PC-3 (cell line): ENCODE measurements at regions not wholly inside any gene's neighbourhood (a gene's known extent, or its start where the extent isn't known, plus 50 kb on each side); places are given as distances from the start of the nearest gene placed in this dataset.

ENCODE experiments used
- ATAC-seq: fragments of 200-7000 bp; cut with Tn5 transposase; 2 replicates; pipeline ENCODE4 v1.9.1; 2020; ENCODE audit warnings: mild to moderate bottlenecking, moderate library complexity
- BruUV-seq: library from RNA; stranded (reverse); fragments of 400-500 nt; replicated peaks from 2 replicates; lab custom pipeline; 2021; lab: Mats Ljungman, UMichigan
- CTCF ChIA-PET: fragments of 300-600 bp; sonication (Branson Sonifier 250); formaldehyde crosslinking; loops from one replicate; lab custom pipeline; 2022; ENCODE audit warnings: antibody characterized with exemption; lab: Charles Lee
- POLR2A ChIA-PET: fragments of 300-600 bp; sonication (Branson Sonifier 250); formaldehyde crosslinking; loops from one replicate; lab custom pipeline; 2022; ENCODE audit warnings: antibody characterized with exemption; ENCODE audit not compliant: unreplicated experiment; lab: Charles Lee
- DNase-seq: peaks from one replicate; pipeline ENCODE4 v3.0.0-alpha.2; 2015
- H2AFZ ChIP-seq: fragments of 300-600 bp; sonication (generic); 2 replicates; pipeline ENCODE4 v1.6.0; 2016; ENCODE audit warnings: antibody characterized with exemption, low read length
- H3F3A ChIP-seq: fragments of 300-600 bp; sonication (generic); one replicate; pipeline ENCODE4 v1.6.0; 2017; ENCODE audit warnings: antibody characterized with exemption, low read length, control low read depth, mild to moderate bottlenecking; ENCODE audit not compliant: unreplicated experiment
- H3K27ac ChIP-seq: fragments of 300-600 bp; sonication (generic); 2 replicates; pipeline ENCODE4 v1.5.1; 2016; ENCODE audit warnings: mild to moderate bottlenecking, low read length
- H3K27me3 ChIP-seq: fragments of 300-600 bp; sonication (generic); 2 replicates; pipeline ENCODE4 v1.6.1; 2016; ENCODE audit warnings: low read length, mixed read lengths
- H3K36me3 ChIP-seq: fragments of 300-600 bp; sonication (generic); 2 replicates; pipeline ENCODE4 v1.6.1; 2016; ENCODE audit warnings: low read depth, mixed run types, low read length, mixed read lengths
- H3K4me1 ChIP-seq: fragments of 300-600 bp; sonication (generic); 2 replicates; pipeline ENCODE4 v1.5.1; 2016; ENCODE audit warnings: low read length; ENCODE audit not compliant: insufficient read depth
- H3K4me2 ChIP-seq: fragments of 300-600 bp; sonication (generic); 2 replicates; pipeline ENCODE4 v1.6.0; 2016; ENCODE audit warnings: low read length
- H3K4me3 ChIP-seq: fragments of 300-600 bp; sonication (generic); 2 replicates; pipeline ENCODE4 v1.5.1; 2016; ENCODE audit warnings: mild to moderate bottlenecking, low read length, mixed read lengths
- H3K79me2 ChIP-seq: fragments of 300-600 bp; sonication (generic); 2 replicates; pipeline ENCODE4 v1.6.1; 2017; ENCODE audit warnings: low read length, mixed read lengths
- H3K9ac ChIP-seq: fragments of 300-600 bp; sonication (generic); 2 replicates; pipeline ENCODE4 v1.6.0; 2016; ENCODE audit warnings: mild to moderate bottlenecking, low read length
- H3K9me2 ChIP-seq: fragments of 300-600 bp; sonication (generic); replicated peaks from 2 replicates; pipeline ENCODE4 v1.6.1; 2016; ENCODE audit warnings: mixed run types, low read length, mixed read lengths
- H3K9me3 ChIP-seq: fragments of 300-600 bp; sonication (generic); 2 replicates; pipeline ENCODE4 v1.6.1; 2016; ENCODE audit warnings: low read length, mixed read lengths
- H4K20me1 ChIP-seq: fragments of 300-600 bp; sonication (generic); 2 replicates; pipeline ENCODE4 v1.6.1; 2016; ENCODE audit warnings: low read length, mixed read lengths
- EZH2 ChIP-seq: fragments of 300-600 bp; sonication (generic); IDR thresholded peaks from one replicate; pipeline ENCODE4 v1.6.1; 2017; ENCODE audit warnings: antibody characterized with exemption, mild to moderate bottlenecking, low read length; ENCODE audit not compliant: unreplicated experiment
- EZH2phosphoT487 ChIP-seq: fragments of 300-600 bp; sonication (generic); IDR thresholded peaks from 2 replicates; pipeline ENCODE4 v1.6.1; 2018; ENCODE audit warnings: mild to moderate bottlenecking, antibody characterized with exemption, low read length, borderline replicate concordance
- intact Hi-C: fragments of 100-400 bp; cut with micrococcal nuclease; formaldehyde crosslinking; loops from 2 replicates; pipeline ENCODE4 v1.9.0; 2023
- TF ChIP-seq, protein P1 (sequence below): fragments of 300-600 bp; sonication (generic); conservative IDR thresholded peaks from 2 replicates; pipeline ENCODE4 v1.5.1; 2017; ENCODE audit warnings: antibody characterized with exemption, low read depth, mild to moderate bottlenecking, low read length

DNA sequence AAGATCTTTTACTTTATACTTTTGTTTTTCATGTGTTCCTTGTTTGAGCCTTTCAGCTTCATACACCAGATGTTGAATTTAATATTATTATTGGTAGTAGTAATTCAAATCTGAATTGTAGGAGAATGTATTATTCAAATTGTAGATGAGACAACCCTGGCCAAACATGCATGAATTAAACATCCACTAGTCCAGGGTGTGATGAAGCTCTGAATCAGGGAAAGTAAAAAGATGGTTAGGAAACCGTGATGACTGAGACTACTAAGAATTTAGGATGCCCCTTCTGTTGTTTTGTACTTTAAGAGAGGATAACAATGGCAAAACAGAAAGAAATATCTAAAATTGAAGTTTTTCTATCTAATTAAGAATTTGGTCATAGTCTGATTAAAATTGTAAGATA is 227.8 kb upstream of the CDH2 start:
- Histone ChIP-seq H3K27me3 (no peaks in the 10 kb centered on the region), H3K4me1 (no peaks in the 10 kb centered on the region), H3F3A (no peaks in the 10 kb centered on the region), H3K79me2 (no peaks in the 10 kb centered on the region), H3K27ac (no peak overlapping the region), H3K9me3 (no peaks in the 10 kb centered on the region), H3K9ac (no peak overlapping the region), H3K4me2 (no peak overlapping the region), H3K9me2 (no peaks in the 10 kb centered on the region), H3K36me3 (no peaks in the 10 kb centered on the region), H4K20me1 (no peaks in the 10 kb centered on the region), H2AFZ (no peak overlapping the region), H3K4me3 (no peak overlapping the region)
- POLR2A ChIA-PET: interaction anchor here (0.7 kb wide), 1 partner anchor 327 kb away, joined by 4 read pairs; no protein-coding TSS in a partner anchor
- CTCF ChIA-PET: no interaction called here
- TF ChIP-seq, protein P1, sequence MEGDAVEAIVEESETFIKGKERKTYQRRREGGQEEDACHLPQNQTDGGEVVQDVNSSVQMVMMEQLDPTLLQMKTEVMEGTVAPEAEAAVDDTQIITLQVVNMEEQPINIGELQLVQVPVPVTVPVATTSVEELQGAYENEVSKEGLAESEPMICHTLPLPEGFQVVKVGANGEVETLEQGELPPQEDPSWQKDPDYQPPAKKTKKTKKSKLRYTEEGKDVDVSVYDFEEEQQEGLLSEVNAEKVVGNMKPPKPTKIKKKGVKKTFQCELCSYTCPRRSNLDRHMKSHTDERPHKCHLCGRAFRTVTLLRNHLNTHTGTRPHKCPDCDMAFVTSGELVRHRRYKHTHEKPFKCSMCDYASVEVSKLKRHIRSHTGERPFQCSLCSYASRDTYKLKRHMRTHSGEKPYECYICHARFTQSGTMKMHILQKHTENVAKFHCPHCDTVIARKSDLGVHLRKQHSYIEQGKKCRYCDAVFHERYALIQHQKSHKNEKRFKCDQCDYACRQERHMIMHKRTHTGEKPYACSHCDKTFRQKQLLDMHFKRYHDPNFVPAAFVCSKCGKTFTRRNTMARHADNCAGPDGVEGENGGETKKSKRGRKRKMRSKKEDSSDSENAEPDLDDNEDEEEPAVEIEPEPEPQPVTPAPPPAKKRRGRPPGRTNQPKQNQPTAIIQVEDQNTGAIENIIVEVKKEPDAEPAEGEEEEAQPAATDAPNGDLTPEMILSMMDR: no peak
- TF ChIP-seq EZH2phosphoT487 (no peak), EZH2 (no peak)
- intact Hi-C loops: no loop called here
- ATAC-seq (no peak), DNase-seq (no peak)
- no TSS peak for BruUV-seq

DNA sequence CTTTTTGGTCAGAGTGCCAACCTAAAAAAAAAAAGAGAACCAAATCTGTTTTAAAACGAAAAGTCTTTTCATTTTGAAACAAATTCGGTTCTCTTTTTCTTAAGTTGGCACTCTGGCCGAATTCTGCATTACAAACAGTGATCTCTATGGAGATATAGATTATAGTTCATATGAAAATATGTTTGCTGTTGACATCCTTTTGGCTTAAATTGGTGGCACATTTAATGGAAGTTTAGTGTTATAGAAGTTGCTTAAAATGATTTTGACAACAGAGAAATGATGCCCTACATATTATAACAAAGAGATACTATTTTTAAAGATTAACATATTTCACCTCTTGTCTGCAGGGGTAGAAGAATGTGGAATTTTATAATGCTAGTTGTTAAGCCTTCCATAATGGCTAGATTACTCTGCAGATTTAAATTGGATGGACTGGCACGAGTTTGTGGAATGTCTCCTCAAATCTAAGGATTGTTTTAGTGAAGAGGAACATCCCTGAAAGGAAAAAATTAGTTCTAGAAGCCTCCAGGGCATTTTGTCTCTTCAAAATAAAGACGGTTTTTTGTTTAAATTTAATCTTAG is 222.9 kb upstream of the CDH2 start:
- ATAC-seq: no peak
- no peaks in the 10 kb centered on the region for H3K79me2 ChIP-seq
- BruUV-seq: no TSS peak
- DNase-seq: no peak
- H3K9ac ChIP-seq: no peak overlapping the region
- intact Hi-C loops: no loop called here
- no peaks in the 10 kb centered on the region for H4K20me1 ChIP-seq
- no peaks in the 10 kb centered on the region for H3K36me3 ChIP-seq
- no peaks in the 10 kb centered on the region for H3K9me2 ChIP-seq
- H3K4me3 ChIP-seq: no peak overlapping the region
- no peaks in the 10 kb centered on the region for H3K9me3 ChIP-seq
- no peaks in the 10 kb centered on the region for H3F3A ChIP-seq
- H2AFZ ChIP-seq: no peak overlapping the region
- TF ChIP-seq, protein P1: no peak
- TF ChIP-seq EZH2phosphoT487 (no peak), EZH2 (no peak)
- H3K27me3 ChIP-seq: no peaks in the 10 kb centered on the region
- no peak overlapping the region for H3K4me2 ChIP-seq
- ChIA-PET POLR2A (no interaction called here), CTCF (no interaction called here)
- H3K4me1 ChIP-seq: no peaks in the 10 kb centered on the region
- H3K27ac ChIP-seq: no peak overlapping the region

DNA sequence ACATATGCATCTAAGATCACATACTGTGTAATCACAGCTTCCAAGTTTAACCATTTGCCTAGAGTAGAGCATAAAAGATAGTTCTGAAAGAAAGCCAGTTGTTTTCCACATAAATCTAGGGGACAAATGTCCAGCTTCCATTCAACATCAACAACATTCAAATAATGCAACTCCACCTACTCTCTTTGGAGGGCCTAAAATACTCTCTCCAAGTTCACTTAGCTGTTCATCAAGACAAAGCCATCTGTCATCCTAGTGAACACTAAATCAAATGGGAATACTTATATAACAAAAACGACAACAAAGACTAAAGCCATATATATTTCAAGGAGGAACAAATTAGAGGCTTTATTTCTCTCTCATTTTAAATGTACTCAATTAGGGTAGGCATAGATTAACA is 221.5 kb upstream of the CDH2 start:
- intact Hi-C loops: no loop called here
- ATAC-seq: no peak
- DNase-seq: no peak
- Histone ChIP-seq H3K4me2 (no peak overlapping the region), H3K79me2 (no peaks in the 10 kb centered on the region), H3K36me3 (no peaks in the 10 kb centered on the region), H3K27ac (no peak overlapping the region), H3K4me1 (no peaks in the 10 kb centered on the region), H2AFZ (no peak overlapping the region), H3K9ac (no peak overlapping the region), H3K27me3 (no peaks in the 10 kb centered on the region), H3K9me3 (no peaks in the 10 kb centered on the region), H3F3A (no peaks in the 10 kb centered on the region), H4K20me1 (no peaks in the 10 kb centered on the region), H3K4me3 (no peak overlapping the region), H3K9me2 (no peaks in the 10 kb centered on the region)
- ChIA-PET POLR2A (no interaction called here), CTCF (no interaction called here)
- TF ChIP-seq, protein P1: no peak
- TF ChIP-seq EZH2: no peak
- TF ChIP-seq EZH2phosphoT487: no peak
- BruUV-seq: no TSS peak
